Activated CD4-positive, alpha-beta T cell treated with anti-CD3 and anti-CD28 coated beads, Interleukin-2, amount 10 ng/mL, durations not matched to agents 24 days and 14 days (primary cell): ENCODE measurements at regions not wholly inside any gene's neighbourhood (a gene's known extent, or its start where the extent isn't known, plus 50 kb on each side); places are given as distances from the start of the nearest gene placed in this dataset.

ENCODE experiments used
- DNase-seq: peaks from one replicate; pipeline ENCODE4 v3.0.0; 2022
- H3K27ac Mint-ChIP-seq: one replicate; pipeline ENCODE4 v1.8.0; 2022; ENCODE audit warnings: mild to moderate bottlenecking, mixed read lengths
- H3K27me3 Mint-ChIP-seq: one replicate; pipeline ENCODE4 v1.8.0; 2022; ENCODE audit warnings: mixed read lengths
- H3K36me3 Mint-ChIP-seq: one replicate; pipeline ENCODE4 v1.8.0; 2022; ENCODE audit warnings: low read depth, mild to moderate bottlenecking, mixed read lengths
- H3K4me1 Mint-ChIP-seq: one replicate; pipeline ENCODE4 v1.8.0; 2021; ENCODE audit warnings: mixed read lengths
- H3K4me3 Mint-ChIP-seq: one replicate; pipeline ENCODE4 v1.8.0; 2022; ENCODE audit warnings: mild to moderate bottlenecking, moderate library complexity, mixed read lengths
- H3K9me3 Mint-ChIP-seq: one replicate; pipeline ENCODE4 v1.8.0; 2021; ENCODE audit warnings: mixed read lengths
- intact Hi-C: fragments of 100-400 bp; cut with micrococcal nuclease; formaldehyde crosslinking; loops from one replicate; pipeline ENCODE4 v1.15.1; 2023

- intact Hi-C loops, result no loop called here
- no peaks in the 10 kb centered on the region for H3K9me3 Mint-ChIP-seq
- H3K4me1 Mint-ChIP-seq, result no peaks in the 10 kb centered on the region
- DNase-seq, result no peak
- H3K36me3 Mint-ChIP-seq, result no peaks in the 10 kb centered on the region
- no peaks in the 10 kb centered on the region for H3K27me3 Mint-ChIP-seq
- no peak overlapping the region for H3K4me3 Mint-ChIP-seq
- H3K27ac Mint-ChIP-seq, result no peak overlapping the region
Measured at GRCh38 chr16:74199066-74199841, 97.4 kb upstream of the PSMD7 start.

DNA sequence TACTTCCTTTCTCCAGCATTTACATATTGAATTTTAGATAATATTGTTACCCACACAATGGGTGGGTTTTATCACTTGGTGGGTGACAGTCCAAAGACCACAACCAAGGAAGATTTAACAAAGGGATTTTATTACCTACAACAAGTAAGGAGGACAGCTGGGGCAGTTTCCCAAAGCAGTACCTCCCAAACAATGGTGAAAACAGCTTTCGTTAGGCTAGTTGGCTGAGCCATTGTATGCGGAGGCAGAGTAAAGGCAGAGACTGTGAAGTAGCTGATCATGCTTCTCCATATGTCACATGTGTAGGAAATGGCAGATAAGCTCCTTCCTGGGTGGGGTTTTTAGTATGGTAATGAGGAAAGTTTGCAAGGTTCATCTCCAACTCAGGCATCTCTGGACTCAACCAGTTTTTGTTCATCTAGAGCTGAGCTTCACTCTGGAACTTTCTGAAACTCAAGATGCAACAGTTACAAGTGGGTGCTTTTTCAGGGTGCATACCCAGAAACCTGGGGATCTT is 104.3 kb upstream of the PSMD7 start:
- Mint-ChIP-seq H3K27ac (no peak overlapping the region), H3K9me3 (no peaks in the 10 kb centered on the region), H3K36me3 (no peaks in the 10 kb centered on the region), H3K4me1 (no peaks in the 10 kb centered on the region), H3K4me3 (no peak overlapping the region), H3K27me3 (peaks cover 1% of the 10 kb centered on the region)
- intact Hi-C loops, result loop anchor here (2.0 kb wide), 1 partner anchor 40 kb away; no protein-coding TSS in a partner anchor
- DNase-seq, result no peak

GRCh38 chr16:74190292-74190691 is 106.3 kb upstream of the PSMD7 start:
- H3K27ac Mint-ChIP-seq, result no peak overlapping the region
- no peaks in the 10 kb centered on the region for H3K36me3 Mint-ChIP-seq
- H3K27me3 Mint-ChIP-seq, result peaks cover 1% of the 10 kb centered on the region
- no peak for DNase-seq
- H3K4me1 Mint-ChIP-seq, result no peaks in the 10 kb centered on the region
- H3K9me3 Mint-ChIP-seq, result no peaks in the 10 kb centered on the region
- intact Hi-C loops, result no loop called here
- no peak overlapping the region for H3K4me3 Mint-ChIP-seq

- intact Hi-C loops, result no loop called here
- Mint-ChIP-seq H3K4me3 (no peak overlapping the region), H3K4me1 (no peaks in the 10 kb centered on the region), H3K36me3 (no peaks in the 10 kb centered on the region), H3K27me3 (peaks cover under 1% of the 10 kb centered on the region), H3K27ac (no peak overlapping the region), H3K9me3 (no peaks in the 10 kb centered on the region)
- DNase-seq, result no peak
Measured at GRCh38 chr16:74188856-74189255, 107.8 kb upstream of the PSMD7 start.

DNA sequence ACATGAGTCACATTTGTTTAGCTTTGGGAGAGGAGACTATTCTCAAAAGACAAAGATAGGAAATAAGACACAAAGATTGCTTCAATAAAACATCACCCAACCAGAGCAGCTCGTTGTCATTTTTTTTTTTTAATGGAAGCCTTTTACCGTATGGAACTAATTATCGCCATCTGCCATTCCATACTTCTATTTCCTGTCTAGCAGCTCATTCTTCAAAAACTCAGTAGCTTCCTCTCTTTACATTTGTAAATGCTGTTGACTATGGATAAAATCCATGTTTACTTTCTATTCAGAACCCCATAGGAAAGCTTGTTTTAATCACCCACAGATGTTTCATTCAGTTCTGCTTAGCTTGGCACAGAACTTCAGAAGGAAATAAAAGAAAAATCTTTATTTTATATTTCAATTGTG is 110.0 kb upstream of the PSMD7 start:
- H3K4me3 Mint-ChIP-seq, result no peak overlapping the region
- H3K27me3 Mint-ChIP-seq, result no peaks in the 10 kb centered on the region
- intact Hi-C loops, result no loop called here
- no peaks in the 10 kb centered on the region for H3K9me3 Mint-ChIP-seq
- no peak for DNase-seq
- no peaks in the 10 kb centered on the region for H3K36me3 Mint-ChIP-seq
- no peaks in the 10 kb centered on the region for H3K4me1 Mint-ChIP-seq
- H3K27ac Mint-ChIP-seq, result no peak overlapping the region

- Mint-ChIP-seq H3K36me3 (no peaks in the 10 kb centered on the region), H3K4me1 (no peaks in the 10 kb centered on the region)
- intact Hi-C loops, result no loop called here
Measured at GRCh38 chr16:74184839-74185238, 111.8 kb upstream of the PSMD7 start.

GRCh38 chr16:74183601-74184360 is 112.8 kb upstream of the PSMD7 start:
- H3K27ac Mint-ChIP-seq, result no peak overlapping the region
- H3K4me1 Mint-ChIP-seq, result no peaks in the 10 kb centered on the region
- peaks cover 3% of the 10 kb centered on the region for H3K9me3 Mint-ChIP-seq
- H3K36me3 Mint-ChIP-seq, result no peaks in the 10 kb centered on the region
- DNase-seq, result no peak
- no peaks in the 10 kb centered on the region for H3K27me3 Mint-ChIP-seq
- intact Hi-C loops, result no loop called here
- H3K4me3 Mint-ChIP-seq, result no peak overlapping the region

More at GRCh38 chr16:74184839-74185238, 111.8 kb upstream of the PSMD7 start:
- H3K27ac Mint-ChIP-seq, result no peak overlapping the region
- H3K27me3 Mint-ChIP-seq, result no peaks in the 10 kb centered on the region
- DNase-seq, result no peak
- H3K4me3 Mint-ChIP-seq, result no peak overlapping the region
- H3K9me3 Mint-ChIP-seq, result no peaks in the 10 kb centered on the region

DNA sequence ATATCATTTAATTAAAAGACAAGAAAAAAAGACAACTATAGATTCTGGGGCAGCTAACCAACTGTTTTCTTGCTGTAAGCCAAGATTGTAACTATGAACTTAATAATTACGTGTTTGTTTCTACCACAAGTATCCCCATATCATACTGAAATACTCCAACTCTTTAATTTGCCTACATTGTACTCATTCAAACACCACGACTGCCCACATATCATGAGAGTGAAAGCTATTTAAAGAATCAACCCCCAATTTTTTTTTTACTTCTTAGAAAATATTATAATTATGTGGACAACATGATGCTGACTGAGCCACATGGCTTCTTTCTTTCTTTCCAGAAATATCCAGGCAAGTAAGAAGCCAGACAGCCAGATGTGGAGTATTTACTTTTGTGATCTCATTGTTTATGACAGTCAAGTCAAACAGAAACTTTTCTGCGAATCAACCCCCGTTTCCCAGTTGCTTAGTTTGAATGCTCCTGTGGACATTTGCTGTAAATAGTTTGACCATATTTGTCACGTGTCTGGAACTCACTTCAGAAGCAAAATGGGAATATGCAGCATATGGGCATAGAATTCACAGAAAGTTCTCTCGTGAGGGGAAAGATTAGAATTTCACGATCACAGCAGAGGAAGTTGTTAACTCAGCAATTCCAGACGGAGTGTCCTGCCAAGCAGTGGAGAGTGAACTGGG is 126.8 kb upstream of the PSMD7 start:
- DNase-seq, result no peak
- Mint-ChIP-seq H3K36me3 (no peaks in the 10 kb centered on the region), H3K9me3 (no peaks in the 10 kb centered on the region), H3K4me1 (peaks cover 2% of the 10 kb centered on the region), H3K27ac (no peak overlapping the region), H3K27me3 (no peaks in the 10 kb centered on the region), H3K4me3 (no peak overlapping the region)
- intact Hi-C loops, result no loop called here

DNA sequence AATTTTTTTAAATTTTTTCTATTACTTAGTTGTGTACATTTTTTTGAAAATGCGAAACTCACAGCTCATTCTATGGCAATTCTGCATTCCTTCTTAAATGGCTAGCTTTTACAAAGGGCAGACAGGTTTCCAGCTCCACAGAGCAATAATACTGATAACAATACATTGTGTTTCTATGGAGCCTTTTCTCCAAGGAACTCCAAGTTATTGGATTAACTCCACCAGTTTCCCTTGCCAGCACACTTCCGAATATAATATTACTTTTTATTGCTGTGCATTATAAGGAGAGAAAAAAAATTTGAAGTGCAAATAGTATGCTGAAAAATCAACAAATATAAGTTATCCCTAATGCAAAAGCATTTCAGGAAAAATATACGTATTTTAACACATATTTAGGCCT is 127.5 kb upstream of the PSMD7 start:
- intact Hi-C loops, result no loop called here
- Mint-ChIP-seq H3K4me1 (peaks cover 2% of the 10 kb centered on the region), H3K4me3 (no peak overlapping the region), H3K36me3 (no peaks in the 10 kb centered on the region), H3K27me3 (no peaks in the 10 kb centered on the region), H3K9me3 (no peaks in the 10 kb centered on the region), H3K27ac (no peak overlapping the region)
- no peak for DNase-seq

DNA sequence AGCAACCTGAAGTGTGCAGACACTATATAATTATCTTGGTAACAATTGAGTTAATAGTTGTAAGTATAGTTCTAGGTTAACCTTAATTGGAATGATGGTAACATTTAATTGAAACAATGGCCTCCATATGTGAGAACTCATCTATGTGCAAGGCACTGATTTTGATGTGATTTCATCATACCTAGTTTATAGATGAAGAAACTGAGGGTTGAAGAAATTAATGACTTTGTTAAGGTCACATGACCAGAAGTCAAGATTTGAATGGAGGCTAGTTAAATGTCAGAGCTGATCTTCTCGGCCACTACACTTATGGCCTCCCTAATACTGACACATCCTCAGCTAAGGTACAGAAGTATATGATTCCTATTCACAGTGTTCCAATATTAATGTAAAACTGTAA is 128.2 kb upstream of the PSMD7 start:
- H3K27ac Mint-ChIP-seq, result no peak overlapping the region
- no peak for DNase-seq
- intact Hi-C loops, result no loop called here
- H3K27me3 Mint-ChIP-seq, result no peaks in the 10 kb centered on the region
- no peak overlapping the region for H3K4me3 Mint-ChIP-seq
- peaks cover 2% of the 10 kb centered on the region for H3K4me1 Mint-ChIP-seq
- H3K36me3 Mint-ChIP-seq, result no peaks in the 10 kb centered on the region
- H3K9me3 Mint-ChIP-seq, result no peaks in the 10 kb centered on the region

- Mint-ChIP-seq H3K36me3 (no peaks in the 10 kb centered on the region), H3K9me3 (no peaks in the 10 kb centered on the region), H3K4me1 (peaks cover 2% of the 10 kb centered on the region), H3K27ac (no peak overlapping the region), H3K4me3 (no peak overlapping the region), H3K27me3 (peaks cover 2% of the 10 kb centered on the region)
- no peak for DNase-seq
- intact Hi-C loops, result no loop called here
Measured at GRCh38 chr16:74166456-74166855, 130.2 kb upstream of the PSMD7 start.

DNA sequence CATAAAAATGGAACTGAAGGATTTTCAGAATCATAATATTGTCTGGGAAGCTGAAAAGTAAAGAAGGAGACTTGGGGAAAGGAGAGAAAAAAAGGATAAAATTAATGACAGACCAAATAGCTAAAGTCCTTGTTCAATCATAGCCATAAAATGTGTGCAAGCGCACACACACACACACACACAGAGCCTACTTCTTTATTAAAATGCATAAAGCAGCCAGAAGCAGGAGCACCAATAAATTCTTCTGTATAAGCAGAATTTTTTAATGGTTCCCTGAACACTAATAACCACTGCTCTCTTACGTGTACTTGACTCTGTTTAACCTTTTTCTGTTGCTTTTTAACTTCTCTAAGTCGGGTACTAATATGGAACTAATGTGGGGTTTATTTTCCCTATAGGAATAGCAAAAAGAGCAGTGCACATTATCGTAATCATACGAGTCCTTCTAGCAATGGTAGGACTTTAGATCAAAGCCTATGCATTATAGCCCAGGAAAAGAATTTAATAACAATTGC is 131.0 kb upstream of the PSMD7 start:
- Mint-ChIP-seq H3K36me3 (no peaks in the 10 kb centered on the region), H3K27me3 (peaks cover 2% of the 10 kb centered on the region), H3K9me3 (no peaks in the 10 kb centered on the region), H3K4me3 (no peak overlapping the region), H3K4me1 (peaks cover 2% of the 10 kb centered on the region), H3K27ac (no peak overlapping the region)
- intact Hi-C loops, result no loop called here
- no peak for DNase-seq

DNA sequence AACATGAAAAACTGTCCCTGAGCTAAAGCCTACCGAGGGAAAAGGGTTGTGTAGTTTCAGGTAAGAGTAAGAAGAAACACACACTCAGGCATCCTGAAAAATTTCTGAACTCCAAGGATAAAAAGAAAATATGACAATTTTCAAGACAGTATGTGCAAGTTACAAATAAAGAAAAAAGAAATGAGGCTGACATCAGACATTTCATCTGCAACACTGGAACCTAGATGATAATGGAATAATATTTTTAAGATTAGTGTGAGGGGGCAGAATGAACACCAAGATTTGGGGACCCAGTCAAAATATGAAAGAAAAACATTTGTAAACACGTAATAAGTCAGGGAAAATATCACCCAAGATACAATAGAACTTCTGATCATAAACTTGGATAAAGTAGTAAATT is 135.9 kb upstream of the PSMD7 start:
- Mint-ChIP-seq H3K4me3 (no peak overlapping the region), H3K9me3 (no peaks in the 10 kb centered on the region), H3K4me1 (no peaks in the 10 kb centered on the region), H3K36me3 (no peaks in the 10 kb centered on the region), H3K27ac (no peak overlapping the region), H3K27me3 (peaks cover 2% of the 10 kb centered on the region)
- no peak for DNase-seq
- intact Hi-C loops, result no loop called here

DNA sequence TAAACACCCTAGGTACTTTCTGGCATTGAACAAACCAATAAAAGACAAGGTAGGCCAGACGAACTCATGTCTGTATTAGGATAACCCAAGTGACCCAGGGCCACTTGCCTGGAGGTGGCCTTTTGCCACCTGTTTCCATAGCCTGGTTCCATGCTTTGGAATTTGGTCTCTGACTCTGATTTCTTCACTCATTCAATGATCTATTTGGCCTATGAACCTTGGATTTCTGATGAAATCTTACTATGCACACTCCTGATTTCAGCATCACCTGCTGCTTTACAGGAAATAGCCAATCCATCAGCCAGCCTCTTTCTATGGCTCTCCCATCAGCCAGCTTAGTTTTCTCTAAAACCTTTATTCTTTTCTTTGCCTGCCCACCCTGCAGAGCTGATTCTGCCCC is 142.8 kb upstream of the PSMD7 start:
- H3K27ac Mint-ChIP-seq, result no peak overlapping the region
- no peaks in the 10 kb centered on the region for H3K36me3 Mint-ChIP-seq
- H3K9me3 Mint-ChIP-seq, result no peaks in the 10 kb centered on the region
- H3K4me1 Mint-ChIP-seq, result no peaks in the 10 kb centered on the region
- DNase-seq, result no peak
- intact Hi-C loops, result no loop called here
- H3K27me3 Mint-ChIP-seq, result no peaks in the 10 kb centered on the region
- H3K4me3 Mint-ChIP-seq, result no peak overlapping the region
